Thoracic aorta (tissue), 2 donors: ENCODE measurements at regions not wholly inside any gene's neighbourhood (a gene's known extent, or its start where the extent isn't known, plus 50 kb on each side); places are given as distances from the start of the nearest gene placed in this dataset.

Source experiments
- ATAC-seq: fragments of 150-250 bp; one replicate; pipeline ENCODE4 v1.8.0; 2017; ENCODE audit warnings: low read depth; ENCODE audit not compliant: insufficient number of reproducible peaks, low FRiP score
- DNase-seq: peaks from one replicate; pipeline ENCODE4 v3.0.0-alpha.2; 2020; ENCODE audit warnings: low spot score
- H3K27ac ChIP-seq, 2 donors: fragments of 200-600 bp; sonication (generic); 1 replicate in 1 of 2; 2 replicates in 1 of 2; pipeline ENCODE4 v1.5.1; 2016; ENCODE audit warnings: mild to moderate bottlenecking in 2 of 2, moderate library complexity in 2 of 2
- H3K27me3 ChIP-seq: fragments of 200-600 bp; sonication (generic); replicated peaks from 2 replicates; pipeline ENCODE4 v1.6.0; 2016; ENCODE audit warnings: mild to moderate bottlenecking; ENCODE audit not compliant: insufficient read depth
- H3K36me3 ChIP-seq: fragments of 200-600 bp; sonication (generic); one replicate; pipeline ENCODE4 v1.5.1; 2016
- H3K4me1 ChIP-seq, 2 donors: fragments of 200-600 bp; sonication (generic); 1 replicate in 1 of 2; 2 replicates in 1 of 2; pipeline versions ENCODE4 v1.5.1 to v1.6.0; 2016; ENCODE audit warnings: low read depth in 2 of 2, mild to moderate bottlenecking in 1 of 2; ENCODE audit not compliant: control insufficient read depth in 1 of 2
- H3K4me3 ChIP-seq: fragments of 200-600 bp; sonication (generic); 2 replicates; pipeline ENCODE4 v1.5.1; 2016; ENCODE audit warnings: mild to moderate bottlenecking
- H3K9me3 ChIP-seq: fragments of 200-600 bp; sonication (generic); 2 replicates; pipeline ENCODE4 v1.5.1; 2016
- TF ChIP-seq, protein P1 (sequence below): fragments of 200-600 bp; sonication (generic); IDR thresholded peaks from one replicate; pipeline ENCODE4 v1.5.1; 2019; ENCODE audit warnings: antibody characterized with exemption

DNA sequence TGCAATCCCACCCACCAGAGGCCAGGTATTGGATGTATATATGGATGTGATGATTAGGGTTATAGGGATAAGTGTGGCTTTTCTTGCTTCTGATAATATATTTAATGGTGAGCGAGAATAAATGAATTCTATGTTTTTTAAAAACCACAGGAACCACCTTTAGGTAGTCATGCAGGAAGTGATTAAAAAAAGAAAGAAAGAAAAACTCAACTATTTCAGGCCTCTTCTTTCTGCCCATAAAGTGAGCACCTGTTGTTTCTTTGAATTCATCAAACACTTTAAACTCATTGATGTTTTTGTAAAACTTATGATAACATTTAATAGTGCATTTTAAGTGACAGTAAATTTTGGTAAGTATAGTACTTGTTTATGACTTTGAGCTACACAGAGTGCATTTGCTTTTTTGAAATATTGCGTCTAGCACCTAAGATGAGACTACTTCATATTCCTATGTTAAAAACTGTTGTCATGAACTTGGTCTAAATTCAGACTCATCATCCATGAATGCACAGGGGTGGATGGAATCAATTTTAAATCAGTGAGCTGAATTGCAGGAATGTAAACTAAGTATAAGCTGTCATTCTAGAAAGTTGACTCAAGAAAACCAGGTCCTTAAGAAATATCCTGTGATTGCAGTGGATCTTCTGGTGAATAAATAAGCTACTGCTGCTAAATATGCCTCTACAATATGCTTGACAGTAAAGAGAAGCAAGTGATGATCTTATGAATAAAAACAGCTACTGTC is 764.4 kb upstream of the NECTIN3 start:
- no peaks in the 10 kb centered on the region for H3K4me1 ChIP-seq
- no peaks in the 10 kb centered on the region for H3K36me3 ChIP-seq
- ATAC-seq (no peak), DNase-seq (no peak)
- no peaks in the 10 kb centered on the region for H3K27me3 ChIP-seq
- H3K27ac ChIP-seq: no peak overlapping the region
- H3K9me3 ChIP-seq: no peaks in the 10 kb centered on the region
- TF ChIP-seq, protein P1, sequence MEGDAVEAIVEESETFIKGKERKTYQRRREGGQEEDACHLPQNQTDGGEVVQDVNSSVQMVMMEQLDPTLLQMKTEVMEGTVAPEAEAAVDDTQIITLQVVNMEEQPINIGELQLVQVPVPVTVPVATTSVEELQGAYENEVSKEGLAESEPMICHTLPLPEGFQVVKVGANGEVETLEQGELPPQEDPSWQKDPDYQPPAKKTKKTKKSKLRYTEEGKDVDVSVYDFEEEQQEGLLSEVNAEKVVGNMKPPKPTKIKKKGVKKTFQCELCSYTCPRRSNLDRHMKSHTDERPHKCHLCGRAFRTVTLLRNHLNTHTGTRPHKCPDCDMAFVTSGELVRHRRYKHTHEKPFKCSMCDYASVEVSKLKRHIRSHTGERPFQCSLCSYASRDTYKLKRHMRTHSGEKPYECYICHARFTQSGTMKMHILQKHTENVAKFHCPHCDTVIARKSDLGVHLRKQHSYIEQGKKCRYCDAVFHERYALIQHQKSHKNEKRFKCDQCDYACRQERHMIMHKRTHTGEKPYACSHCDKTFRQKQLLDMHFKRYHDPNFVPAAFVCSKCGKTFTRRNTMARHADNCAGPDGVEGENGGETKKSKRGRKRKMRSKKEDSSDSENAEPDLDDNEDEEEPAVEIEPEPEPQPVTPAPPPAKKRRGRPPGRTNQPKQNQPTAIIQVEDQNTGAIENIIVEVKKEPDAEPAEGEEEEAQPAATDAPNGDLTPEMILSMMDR: no peak
- H3K4me3 ChIP-seq: no peak overlapping the region

DNA sequence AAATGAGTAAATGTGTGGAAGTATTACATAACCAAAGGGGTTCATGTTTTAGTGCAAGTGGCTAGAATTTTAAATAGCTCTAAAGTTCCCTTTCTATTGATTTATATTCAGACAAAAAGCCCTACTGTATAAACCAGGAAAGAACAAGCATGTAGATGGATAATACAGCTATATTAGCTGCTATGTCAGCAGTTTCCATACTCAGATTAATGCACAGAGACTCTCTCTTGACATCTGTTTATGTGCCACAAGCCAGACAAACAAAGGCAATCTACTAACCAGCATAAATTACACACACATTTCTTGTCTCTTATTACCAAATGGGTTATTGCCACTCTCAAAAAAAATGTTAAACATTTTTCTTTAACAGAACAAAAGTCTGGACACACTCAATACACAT is 760.1 kb upstream of the NECTIN3 start:
- TF ChIP-seq, protein P1: no peak
- Histone ChIP-seq H3K9me3 (no peaks in the 10 kb centered on the region), H3K4me1 (no peaks in the 10 kb centered on the region), H3K4me3 (no peak overlapping the region), H3K36me3 (no peaks in the 10 kb centered on the region), H3K27me3 (no peaks in the 10 kb centered on the region), H3K27ac (no peak overlapping the region)
- ATAC-seq (no peak), DNase-seq (no peak)

DNA sequence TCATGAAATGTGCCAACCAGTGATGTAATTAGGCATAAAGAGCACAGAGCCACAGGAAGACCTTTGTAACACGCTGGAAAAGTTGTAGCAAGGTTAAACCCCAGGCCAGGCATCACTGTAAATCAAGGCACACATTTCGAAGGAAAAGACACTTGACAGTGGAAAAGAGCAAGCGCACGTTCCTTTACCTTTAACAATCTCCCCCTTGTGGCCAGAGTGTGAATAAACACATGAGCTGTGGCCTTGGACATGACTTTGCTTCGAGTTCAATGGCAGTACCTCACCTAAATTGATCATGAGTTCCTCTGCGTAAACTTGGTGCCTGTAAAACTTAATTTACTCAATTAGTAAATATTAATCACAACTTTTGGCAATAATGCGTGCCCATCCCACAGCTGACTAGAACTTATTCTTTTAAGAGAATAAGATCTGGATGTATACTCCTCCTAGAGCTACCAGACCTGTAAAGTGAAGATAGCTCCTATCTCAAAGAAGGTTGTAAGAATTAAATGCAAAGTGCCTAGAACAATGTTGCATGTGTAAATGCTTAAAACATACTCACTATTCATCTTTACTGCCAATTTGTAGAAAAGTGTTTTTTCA is 757.0 kb upstream of the NECTIN3 start:
- DNase-seq (no peak), ATAC-seq (no peak)
- no peak overlapping the region for H3K4me3 ChIP-seq
- TF ChIP-seq, protein P1: peak; percentile 75
- H3K36me3 ChIP-seq: no peaks in the 10 kb centered on the region
- no peaks in the 10 kb centered on the region for H3K9me3 ChIP-seq
- H3K4me1 ChIP-seq: no peaks in the 10 kb centered on the region
- no peaks in the 10 kb centered on the region for H3K27me3 ChIP-seq
- no peak overlapping the region for H3K27ac ChIP-seq

DNA sequence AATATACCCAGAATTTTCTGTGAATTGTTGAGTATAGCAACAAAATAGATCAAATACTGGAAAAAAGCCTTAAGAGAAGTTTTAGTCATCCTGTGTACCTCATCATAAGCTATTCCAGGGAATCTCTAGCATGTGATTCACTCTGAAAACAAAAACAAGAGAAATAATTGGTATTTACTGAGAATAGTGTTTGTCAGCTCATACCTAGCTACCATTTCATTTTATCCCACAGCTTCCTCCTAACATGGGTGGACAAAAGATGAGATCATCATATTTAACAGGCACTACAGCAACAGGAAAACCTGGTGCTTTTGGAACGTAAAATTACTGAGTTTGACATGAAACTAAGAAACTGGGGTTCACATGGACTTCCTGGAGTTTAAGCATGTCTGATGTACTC is 753.5 kb upstream of the NECTIN3 start:
- no peaks in the 10 kb centered on the region for H3K27me3 ChIP-seq
- no peaks in the 10 kb centered on the region for H3K36me3 ChIP-seq
- H3K9me3 ChIP-seq: no peaks in the 10 kb centered on the region
- H3K27ac ChIP-seq: no peak overlapping the region
- no peak for ATAC-seq
- no peaks in the 10 kb centered on the region for H3K4me1 ChIP-seq
- TF ChIP-seq, protein P1: no peak
- H3K4me3 ChIP-seq: no peak overlapping the region
- DNase-seq: no peak

DNA sequence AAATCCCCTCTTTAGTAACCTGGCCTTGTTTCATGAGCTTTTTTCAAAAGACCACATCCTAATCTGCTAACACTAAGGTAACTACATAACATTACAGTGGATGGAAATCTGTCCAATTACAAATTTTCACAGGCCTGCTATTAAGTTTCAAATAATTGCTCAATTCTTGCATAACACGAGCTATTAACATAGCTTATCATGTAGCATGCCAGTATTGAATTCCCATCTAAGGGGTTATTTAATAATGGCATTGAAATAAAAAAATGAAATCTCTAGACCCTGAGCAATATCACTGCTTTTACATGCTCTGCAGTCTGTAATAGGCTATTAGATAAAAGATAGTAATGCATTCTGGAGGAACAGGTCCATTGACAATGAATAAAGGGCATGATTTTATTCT is 748.3 kb upstream of the NECTIN3 start:
- TF ChIP-seq, protein P1: no peak
- Histone ChIP-seq H3K27ac (no peak overlapping the region), H3K9me3 (no peaks in the 10 kb centered on the region), H3K36me3 (no peaks in the 10 kb centered on the region), H3K4me3 (no peak overlapping the region), H3K4me1 (no peaks in the 10 kb centered on the region), H3K27me3 (no peaks in the 10 kb centered on the region)
- DNase-seq (no peak), ATAC-seq (no peak)
